PC-9 (cell line): ENCODE measurements at regions not wholly inside any gene's neighbourhood (a gene's known extent, or its start where the extent isn't known, plus 50 kb on each side); places are given as distances from the start of the nearest gene placed in this dataset.

Experiments
- BruUV-seq: library from RNA; stranded (reverse); fragments of 400-500 nt; replicated peaks from 2 replicates; lab custom pipeline; 2021; lab: Mats Ljungman, UMichigan
- CTCF ChIA-PET: fragments of 300-600 bp; sonication (Branson Sonifier 250); formaldehyde crosslinking; loops from one replicate; lab custom pipeline; 2022; ENCODE audit warnings: antibody characterized with exemption; lab: Charles Lee
- POLR2A ChIA-PET: fragments of 300-600 bp; sonication (Branson Sonifier 250); formaldehyde crosslinking; loops from one replicate; lab custom pipeline; 2022; ENCODE audit warnings: antibody characterized with exemption; ENCODE audit not compliant: unreplicated experiment; lab: Charles Lee
- DNase-seq, 2 experiments: peaks; one replicate each; pipeline versions ENCODE4 v3.0.0 to v3.0.0-alpha.2; 2015 to 2022; ENCODE audit warnings: mixed read lengths in 1 of 2
- H2AFZ ChIP-seq: fragments of 200-600 bp; sonication (generic); 2 replicates; pipeline ENCODE4 v1.8.1; 2017; ENCODE audit warnings: antibody characterized with exemption
- H3F3A ChIP-seq: fragments of 200-600 bp; sonication (generic); 2 replicates; pipeline ENCODE4 v1.8.1; 2017; ENCODE audit warnings: antibody characterized with exemption, mild to moderate bottlenecking, low read depth; ENCODE audit not compliant: insufficient read depth
- H3K27ac ChIP-seq: fragments of 200-600 bp; sonication (generic); 2 replicates; pipeline ENCODE4 v1.6.1; 2016; ENCODE audit warnings: mixed run types
- H3K27me3 ChIP-seq: fragments of 200-600 bp; sonication (generic); 2 replicates; pipeline ENCODE4 v1.6.1; 2016; ENCODE audit warnings: low read depth, mixed run types; ENCODE audit not compliant: insufficient read depth
- H3K36me3 ChIP-seq: fragments of 200-600 bp; sonication (generic); 2 replicates; pipeline ENCODE4 v1.6.1; 2016; ENCODE audit warnings: low read depth, mixed run types
- H3K4me1 ChIP-seq: fragments of 200-600 bp; sonication (generic); replicated peaks from 2 replicates; pipeline ENCODE4 v1.6.1; 2016; ENCODE audit warnings: mixed run types; ENCODE audit not compliant: insufficient read depth
- H3K4me2 ChIP-seq: fragments of 200-600 bp; sonication (generic); 2 replicates; pipeline ENCODE4 v1.6.1; 2017; ENCODE audit warnings: mixed run types
- H3K4me3 ChIP-seq: fragments of 200-600 bp; sonication (generic); 2 replicates; pipeline ENCODE4 v1.6.1; 2016; ENCODE audit warnings: mixed run types
- H3K79me2 ChIP-seq: fragments of 200-600 bp; sonication (generic); 2 replicates; pipeline ENCODE4 v1.6.1; 2017; ENCODE audit warnings: low read depth, mixed run types
- H3K9me2 ChIP-seq: fragments of 200-600 bp; sonication (generic); 2 replicates; pipeline ENCODE4 v1.8.1; 2017; ENCODE audit warnings: mild to moderate bottlenecking; ENCODE audit not compliant: insufficient read depth
- H3K9me3 ChIP-seq: fragments of 200-600 bp; sonication (generic); 2 replicates; pipeline ENCODE4 v1.8.1; 2016; ENCODE audit warnings: low read depth; ENCODE audit not compliant: insufficient read depth
- H4K20me1 ChIP-seq: fragments of 200-600 bp; sonication (generic); 2 replicates; pipeline ENCODE4 v1.8.1; 2017; ENCODE audit not compliant: insufficient read depth
- CTCF ChIP-seq: fragments of 200-600 bp; sonication (generic); conservative IDR thresholded peaks from 2 replicates; pipeline ENCODE4 v1.6.1; 2017; ENCODE audit warnings: mixed run types, antibody characterized with exemption, mild to moderate bottlenecking, moderate library complexity
- EZH2 ChIP-seq: fragments of 200-600 bp; sonication (generic); IDR thresholded peaks from 2 replicates; pipeline ENCODE4 v1.8.0; 2017; ENCODE audit warnings: antibody characterized with exemption, low read depth
- intact Hi-C: fragments of 100-400 bp; cut with micrococcal nuclease; formaldehyde crosslinking; loops from one replicate; pipeline ENCODE4 v1.10.0; 2022; ENCODE audit not compliant: unreplicated experiment

- no peaks in the 10 kb centered on the region for H3F3A ChIP-seq
- no peak for DNase-seq
- H3K36me3 ChIP-seq = no peaks in the 10 kb centered on the region
- H3K79me2 ChIP-seq = no peaks in the 10 kb centered on the region
- BruUV-seq = no TSS peak
- H3K4me2 ChIP-seq = no peak overlapping the region
- CTCF ChIA-PET = no interaction called here
- no peaks in the 10 kb centered on the region for H3K9me2 ChIP-seq
- no peak overlapping the region for H3K27ac ChIP-seq
- no peak overlapping the region for H3K4me3 ChIP-seq
- intact Hi-C loops = no loop called here
- no peaks in the 10 kb centered on the region for H4K20me1 ChIP-seq
- H3K9me3 ChIP-seq = no peaks in the 10 kb centered on the region
- H3K27me3 ChIP-seq = peaks cover 4% of the 10 kb centered on the region; the same call in 1 of the 2 replicates
- no peaks in the 10 kb centered on the region for H3K4me1 ChIP-seq
- H2AFZ ChIP-seq = no peak overlapping the region
- POLR2A ChIA-PET = no interaction called here
- TF ChIP-seq CTCF (no peak), EZH2 (no peak)
Measured at GRCh38 chr5:162769019-162769418, 668.4 kb upstream of the CCNG1 start.

- H3K27me3 ChIP-seq = no peaks in the 10 kb centered on the region
- H3K36me3 ChIP-seq = no peaks in the 10 kb centered on the region
- no peaks in the 10 kb centered on the region for H3F3A ChIP-seq
- intact Hi-C loops = no loop called here
- TF ChIP-seq CTCF (no peak), EZH2 (no peak)
- no peaks in the 10 kb centered on the region for H3K9me3 ChIP-seq
- BruUV-seq = no TSS peak
- ChIA-PET CTCF (no interaction called here), POLR2A (no interaction called here)
- H3K27ac ChIP-seq = no peak overlapping the region
- H3K4me3 ChIP-seq = no peak overlapping the region
- H3K9me2 ChIP-seq = no peaks in the 10 kb centered on the region
- H3K4me2 ChIP-seq = no peak overlapping the region
- no peak overlapping the region for H2AFZ ChIP-seq
- no peaks in the 10 kb centered on the region; the same call in 1 of the 2 replicates for H4K20me1 ChIP-seq
- H3K79me2 ChIP-seq = no peaks in the 10 kb centered on the region
- no peaks in the 10 kb centered on the region for H3K4me1 ChIP-seq
- DNase-seq = no peak
Measured at GRCh38 chr5:162785673-162786072, 651.7 kb upstream of the CCNG1 start.

GRCh38 chr5:162786234-162786633 is 651.2 kb upstream of the CCNG1 start:
- H3K4me3 ChIP-seq = no peak overlapping the region
- H3K9me3 ChIP-seq = no peaks in the 10 kb centered on the region
- H3K27me3 ChIP-seq = no peaks in the 10 kb centered on the region
- H3K9me2 ChIP-seq = no peaks in the 10 kb centered on the region
- no peaks in the 10 kb centered on the region; the same call in 1 of the 2 replicates for H4K20me1 ChIP-seq
- no peaks in the 10 kb centered on the region for H3K36me3 ChIP-seq
- H2AFZ ChIP-seq = no peak overlapping the region
- no peaks in the 10 kb centered on the region for H3F3A ChIP-seq
- POLR2A ChIA-PET = no interaction called here
- H3K27ac ChIP-seq = no peak overlapping the region
- H3K4me1 ChIP-seq = no peaks in the 10 kb centered on the region
- BruUV-seq = no TSS peak
- no peak for TF ChIP-seq EZH2
- TF ChIP-seq CTCF = no peak
- intact Hi-C loops = no loop called here
- H3K4me2 ChIP-seq = no peak overlapping the region
- DNase-seq = no peak
- CTCF ChIA-PET = no interaction called here
- H3K79me2 ChIP-seq = no peaks in the 10 kb centered on the region
